GM23338 (cell line): ENCODE measurements at regions not wholly inside any gene's neighbourhood (a gene's known extent, or its start where the extent isn't known, plus 50 kb on each side); places are given as distances from the start of the nearest gene placed in this dataset.
A peak's percentile ranks its signal among the peaks of the same experiment; 100 is the strongest.

ENCODE experiments used
- ATAC-seq: fragments of 200-7000 bp; cut with Tn5 transposase; 3 replicates; pipeline ENCODE4 v1.9.1; 2020
- DNase-seq: peaks from one replicate; pipeline ENCODE4 v3.0.0-alpha.2; 2015; ENCODE audit warnings: low spot score
- H2AFZ ChIP-seq: fragments of 200-600 bp; sonication (generic); 2 replicates; pipeline ENCODE4 v1.8.0; 2016; ENCODE audit warnings: antibody characterized with exemption, mild to moderate bottlenecking, moderate library complexity
- H3F3A ChIP-seq: fragments of 200-600 bp; sonication (generic); replicated peaks from 2 replicates; pipeline ENCODE4 v1.8.0; 2017; ENCODE audit warnings: antibody characterized with exemption, mixed run types, low read depth
- H3K27ac ChIP-seq: fragments of 200-600 bp; sonication (generic); 2 replicates; pipeline ENCODE4 v1.6.1; 2016; ENCODE audit warnings: low read depth
- H3K27me3 ChIP-seq: fragments of 200-600 bp; sonication (generic); 2 replicates; pipeline ENCODE4 v1.8.0; 2016; ENCODE audit warnings: mild to moderate bottlenecking, mixed run types, moderate library complexity; ENCODE audit not compliant: insufficient read depth
- H3K36me3 ChIP-seq: fragments of 200-600 bp; sonication (generic); 2 replicates; pipeline ENCODE4 v1.8.0; 2016; ENCODE audit warnings: mild to moderate bottlenecking; ENCODE audit not compliant: insufficient read depth
- H3K4me1 ChIP-seq: fragments of 200-600 bp; sonication (generic); 2 replicates; pipeline ENCODE4 v1.8.0; 2016; ENCODE audit warnings: mild to moderate bottlenecking, moderate library complexity; ENCODE audit not compliant: insufficient read depth
- H3K4me2 ChIP-seq: fragments of 200-600 bp; sonication (generic); 2 replicates; pipeline ENCODE4 v1.7.1; 2017; ENCODE audit warnings: mixed run types
- H3K4me3 ChIP-seq: fragments of 200-600 bp; sonication (generic); 2 replicates; pipeline ENCODE4 v1.6.1; 2016; ENCODE audit warnings: mixed run types
- H3K79me2 ChIP-seq: fragments of 200-600 bp; sonication (generic); replicated peaks from 2 replicates; pipeline ENCODE4 v1.8.0; 2017; ENCODE audit warnings: mild to moderate bottlenecking; ENCODE audit not compliant: insufficient read depth
- H3K9me2 ChIP-seq: fragments of 200-600 bp; sonication (generic); 2 replicates; pipeline ENCODE4 v1.8.0; 2017; ENCODE audit not compliant: insufficient read depth
- H4K20me1 ChIP-seq: fragments of 200-600 bp; sonication (generic); replicated peaks from 2 replicates; pipeline ENCODE4 v1.8.0; 2017; ENCODE audit warnings: mild to moderate bottlenecking; ENCODE audit not compliant: insufficient read depth
- H3K27ac Mint-ChIP-seq: 2 replicates; pipeline ENCODE4 v1.8.0; 2020; ENCODE audit warnings: inconsistent platforms, mild to moderate bottlenecking, moderate library complexity, mixed read lengths
- H3K27me3 Mint-ChIP-seq: 3 replicates; pipeline ENCODE4 v1.8.0; 2022; ENCODE audit warnings: low read depth, mild to moderate bottlenecking, moderate library complexity, mixed read lengths, inconsistent platforms; ENCODE audit not compliant: insufficient read depth, poor library complexity
- H3K36me3 Mint-ChIP-seq: 3 replicates; pipeline ENCODE4 v1.8.0; 2021; ENCODE audit warnings: low read depth, mild to moderate bottlenecking, inconsistent platforms, moderate library complexity, mixed read lengths
- H3K4me1 Mint-ChIP-seq: 3 replicates; pipeline ENCODE4 v1.8.0; 2020; ENCODE audit warnings: mild to moderate bottlenecking, inconsistent platforms, mixed read lengths
- H3K4me3 Mint-ChIP-seq: 3 replicates; pipeline ENCODE4 v1.8.0; 2021; ENCODE audit warnings: moderate library complexity, mild to moderate bottlenecking, inconsistent platforms, mixed read lengths
- H3K9me3 Mint-ChIP-seq: 3 replicates; pipeline ENCODE4 v1.8.0; 2020; ENCODE audit warnings: moderate library complexity, mild to moderate bottlenecking, inconsistent platforms, mixed read lengths
- CTCF ChIP-seq, 2 experiments: fragments of 200-600 bp in 1 of 2; sonication (generic) in 1 of 2; conservative IDR thresholded peaks; 2 replicates each; pipeline versions ENCODE4 v1.5.1 to v1.6.1; 2016 to 2017; ENCODE audit warnings: antibody characterized with exemption in 2 of 2, low read depth in 2 of 2, mild to moderate bottlenecking in 2 of 2, moderate library complexity in 1 of 2
- ETS1 ChIP-seq: IDR thresholded peaks from 2 replicates; pipeline ENCODE4 v1.6.1; 2016; ENCODE audit warnings: antibody characterized with exemption
- EZH2 ChIP-seq: fragments of 200-600 bp; sonication (generic); IDR thresholded peaks from one replicate; pipeline ENCODE4 v1.8.0; 2017; ENCODE audit warnings: antibody characterized with exemption, mild to moderate bottlenecking, low read depth; ENCODE audit not compliant: unreplicated experiment
- EZH2phosphoT487 ChIP-seq: fragments of 200-600 bp; sonication (generic); IDR thresholded peaks from one replicate; pipeline ENCODE4 v1.8.1; 2018; ENCODE audit warnings: antibody characterized with exemption; ENCODE audit not compliant: unreplicated experiment
- JUNB ChIP-seq: IDR thresholded peaks from one replicate; pipeline ENCODE4 v1.6.1; 2016; ENCODE audit warnings: antibody characterized with exemption; ENCODE audit not compliant: unreplicated experiment
- NANOG ChIP-seq: IDR thresholded peaks from 2 replicates; pipeline ENCODE4 v1.6.1; 2016; ENCODE audit warnings: antibody characterized with exemption, borderline replicate concordance
- POLR2AphosphoS5 ChIP-seq: IDR thresholded peaks from 2 replicates; pipeline ENCODE4 v1.6.1; 2016; ENCODE audit warnings: antibody characterized with exemption, low read depth
- STAT1 ChIP-seq: IDR thresholded peaks from one replicate; pipeline ENCODE4 v1.6.1; 2016; ENCODE audit warnings: antibody characterized with exemption; ENCODE audit not compliant: unreplicated experiment
- ZNF331 ChIP-seq: fragments of 250-450 bp; sonication (Bioruptor Pico); IDR thresholded peaks from 2 replicates; pipeline ENCODE4 v1.5.0; 2020; ENCODE audit warnings: low read depth, mild to moderate bottlenecking, moderate library complexity
- TF ChIP-seq, protein P1 (sequence below): IDR thresholded peaks from one replicate; pipeline ENCODE4 v1.6.1; 2018; ENCODE audit warnings: antibody characterized with exemption; ENCODE audit not compliant: unreplicated experiment

GRCh38 chr5:166507810-166508425, 1783.5 kb upstream of the WWC1 start (continued):
- TF ChIP-seq CTCF (conservative IDR thresholded peaks at IDR 0.05; ENCODE audit: low read depth in 2 of 2) (no peak), EZH2 (no peak), POLR2AphosphoS5 (no peak), JUNB (no peak), NANOG (no peak), EZH2phosphoT487 (no peak), ETS1 (no peak), STAT1 (no peak), ZNF331 (CRISPR knock-in tag) (no peak)
- TF ChIP-seq, protein P1, sequence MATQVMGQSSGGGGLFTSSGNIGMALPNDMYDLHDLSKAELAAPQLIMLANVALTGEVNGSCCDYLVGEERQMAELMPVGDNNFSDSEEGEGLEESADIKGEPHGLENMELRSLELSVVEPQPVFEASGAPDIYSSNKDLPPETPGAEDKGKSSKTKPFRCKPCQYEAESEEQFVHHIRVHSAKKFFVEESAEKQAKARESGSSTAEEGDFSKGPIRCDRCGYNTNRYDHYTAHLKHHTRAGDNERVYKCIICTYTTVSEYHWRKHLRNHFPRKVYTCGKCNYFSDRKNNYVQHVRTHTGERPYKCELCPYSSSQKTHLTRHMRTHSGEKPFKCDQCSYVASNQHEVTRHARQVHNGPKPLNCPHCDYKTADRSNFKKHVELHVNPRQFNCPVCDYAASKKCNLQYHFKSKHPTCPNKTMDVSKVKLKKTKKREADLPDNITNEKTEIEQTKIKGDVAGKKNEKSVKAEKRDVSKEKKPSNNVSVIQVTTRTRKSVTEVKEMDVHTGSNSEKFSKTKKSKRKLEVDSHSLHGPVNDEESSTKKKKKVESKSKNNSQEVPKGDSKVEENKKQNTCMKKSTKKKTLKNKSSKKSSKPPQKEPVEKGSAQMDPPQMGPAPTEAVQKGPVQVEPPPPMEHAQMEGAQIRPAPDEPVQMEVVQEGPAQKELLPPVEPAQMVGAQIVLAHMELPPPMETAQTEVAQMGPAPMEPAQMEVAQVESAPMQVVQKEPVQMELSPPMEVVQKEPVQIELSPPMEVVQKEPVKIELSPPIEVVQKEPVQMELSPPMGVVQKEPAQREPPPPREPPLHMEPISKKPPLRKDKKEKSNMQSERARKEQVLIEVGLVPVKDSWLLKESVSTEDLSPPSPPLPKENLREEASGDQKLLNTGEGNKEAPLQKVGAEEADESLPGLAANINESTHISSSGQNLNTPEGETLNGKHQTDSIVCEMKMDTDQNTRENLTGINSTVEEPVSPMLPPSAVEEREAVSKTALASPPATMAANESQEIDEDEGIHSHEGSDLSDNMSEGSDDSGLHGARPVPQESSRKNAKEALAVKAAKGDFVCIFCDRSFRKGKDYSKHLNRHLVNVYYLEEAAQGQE, result no peak

DNA sequence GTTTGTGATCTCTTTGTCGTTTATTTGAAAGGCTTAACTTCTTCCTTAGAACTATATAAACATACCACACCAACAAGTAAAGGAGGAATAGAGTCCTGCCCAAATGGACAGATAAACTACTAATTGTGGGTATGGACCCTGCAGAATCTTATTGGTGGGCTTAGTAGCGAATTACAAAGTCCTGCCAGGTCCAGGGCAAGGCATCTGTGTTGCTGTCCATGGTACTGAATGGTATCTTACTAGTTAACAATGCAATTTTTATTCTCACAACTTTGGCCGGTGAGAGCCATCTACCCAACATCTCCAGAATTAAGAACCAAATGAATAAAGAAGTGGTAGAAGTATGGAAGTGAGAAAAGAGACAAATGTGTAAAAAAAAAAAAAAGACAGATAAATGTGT, 1782.4 kb upstream of the WWC1 start:
- H3K4me1 Mint-ChIP-seq, result peaks cover 4% of the 10 kb centered on the region; the same call in 2 of the 3 replicates
- Histone ChIP-seq H3K36me3 (no peaks in the 10 kb centered on the region), H3K9me2 (no peaks in the 10 kb centered on the region), H3K27me3 (no peaks in the 10 kb centered on the region), H3K4me2 (no peak overlapping the region), H3F3A (no peaks in the 10 kb centered on the region), H4K20me1 (no peaks in the 10 kb centered on the region; the same call in 1 of the 2 replicates), H2AFZ (no peak overlapping the region), H3K4me3 (no peak overlapping the region), H3K27ac (no peak overlapping the region), H3K4me1 (no peaks in the 10 kb centered on the region), H3K79me2 (no peaks in the 10 kb centered on the region)
- no peak overlapping the region for H3K27ac Mint-ChIP-seq
- DNase-seq (peak; percentile 76), ATAC-seq (peak; percentile 57)
- no peaks in the 10 kb centered on the region for H3K27me3 Mint-ChIP-seq
- TF ChIP-seq, protein P1, result peak; percentile 91
- TF ChIP-seq ETS1, result no peak
- no peak overlapping the region for H3K4me3 Mint-ChIP-seq
- H3K36me3 Mint-ChIP-seq, result no peaks in the 10 kb centered on the region
- H3K9me3 Mint-ChIP-seq, result no peaks in the 10 kb centered on the region
